Chondrocyte (in vitro differentiated cells): ENCODE measurements at regions not wholly inside any gene's neighbourhood (a gene's known extent, or its start where the extent isn't known, plus 50 kb on each side); places are given as distances from the start of the nearest gene placed in this dataset.
"Not testable (repeated sequence)": the region's sequence is repeated elsewhere in the genome, so short reads cannot be mapped to it uniquely, and the experiment has no call there.

Experiments
- DNase-seq: peaks from one replicate; pipeline ENCODE4 v3.0.0; 2021; ENCODE audit warnings: mixed read lengths, low spot score
- H3K27ac Mint-ChIP-seq: one replicate; pipeline ENCODE4 v1.8.0; 2021; ENCODE audit warnings: mild to moderate bottlenecking, moderate library complexity, mixed read lengths; ENCODE audit not compliant: unreplicated experiment
- H3K27me3 Mint-ChIP-seq: 2 replicates; pipeline ENCODE4 v1.8.0; 2021; ENCODE audit warnings: low read depth, mixed read lengths
- H3K36me3 Mint-ChIP-seq: 2 replicates; pipeline ENCODE4 v1.8.0; 2021; ENCODE audit warnings: low read depth, mixed read lengths
- H3K4me1 Mint-ChIP-seq: 2 replicates; pipeline ENCODE4 v1.8.0; 2021; ENCODE audit warnings: low read depth, mild to moderate bottlenecking, mixed read lengths
- H3K4me3 Mint-ChIP-seq: one replicate; pipeline ENCODE4 v1.8.0; 2021; ENCODE audit warnings: mild to moderate bottlenecking, moderate library complexity, mixed read lengths; ENCODE audit not compliant: unreplicated experiment
- H3K9me3 Mint-ChIP-seq: 2 replicates; pipeline ENCODE4 v1.8.0; 2021; ENCODE audit warnings: low read depth, mixed read lengths
- CTCF ChIP-seq: fragments of 200-600 bp; sonication (generic); IDR thresholded peaks from 2 replicates; pipeline ENCODE4 v1.5.0; 2021; ENCODE audit warnings: antibody characterized with exemption, mild to moderate bottlenecking, moderate library complexity

GRCh38 chrX:9291629-9292028, 173.2 kb upstream of the TBL1X start:
- TF ChIP-seq CTCF: no peak
- Mint-ChIP-seq H3K4me1 (no peaks in the 10 kb centered on the region), H3K4me3 (no peak overlapping the region), H3K36me3 (no peaks in the 10 kb centered on the region), H3K9me3 (peaks cover 2% of the 10 kb centered on the region), H3K27me3 (peaks cover 12% of the 10 kb centered on the region), H3K27ac (no peak overlapping the region)
- no peak for DNase-seq

DNA sequence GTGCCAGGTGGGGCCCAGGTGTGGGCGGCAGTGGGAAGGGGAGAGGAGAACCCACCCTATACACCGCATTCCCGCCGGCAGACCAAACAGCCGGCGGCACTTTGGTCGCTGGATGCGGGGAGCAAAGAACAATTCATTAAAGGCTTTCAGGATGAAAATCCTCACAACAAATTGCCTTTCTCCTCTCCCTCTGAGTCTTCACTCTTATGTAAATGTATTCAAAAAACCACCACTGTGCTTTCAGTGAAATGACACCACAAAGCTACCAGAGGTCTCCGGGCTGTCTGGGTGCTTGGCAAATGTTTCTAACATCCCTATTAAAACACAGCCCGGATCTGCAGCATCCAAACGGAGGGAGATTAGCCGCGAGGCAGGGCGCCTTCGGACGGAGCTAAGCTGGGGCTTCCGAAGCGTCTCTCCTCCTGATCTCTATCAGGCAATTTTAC, 171.8 kb upstream of the TBL1X start:
- H3K9me3 Mint-ChIP-seq: no peaks in the 10 kb centered on the region
- no peak for TF ChIP-seq CTCF
- no peaks in the 10 kb centered on the region for H3K4me1 Mint-ChIP-seq
- no peaks in the 10 kb centered on the region for H3K36me3 Mint-ChIP-seq
- no peak overlapping the region for H3K4me3 Mint-ChIP-seq
- peaks cover 12% of the 10 kb centered on the region for H3K27me3 Mint-ChIP-seq
- DNase-seq: no peak
- H3K27ac Mint-ChIP-seq: no peak overlapping the region

- H3K27me3 Mint-ChIP-seq: peaks cover 12% of the 10 kb centered on the region
- H3K27ac Mint-ChIP-seq: no peak overlapping the region
- peaks cover 4% of the 10 kb centered on the region for H3K9me3 Mint-ChIP-seq
- no peak for DNase-seq
- no peak overlapping the region for H3K4me3 Mint-ChIP-seq
- no peak for TF ChIP-seq CTCF
- no peaks in the 10 kb centered on the region for H3K4me1 Mint-ChIP-seq
- no peaks in the 10 kb centered on the region for H3K36me3 Mint-ChIP-seq
Observed at GRCh38 chrX:9293903-9294302, 171.0 kb upstream of the TBL1X start.

GRCh38 chrX:9295551-9295950, 169.3 kb upstream of the TBL1X start:
- Mint-ChIP-seq H3K36me3 (peaks cover 1% of the 10 kb centered on the region), H3K27ac (no peak overlapping the region), H3K4me3 (no peak overlapping the region), H3K4me1 (no peaks in the 10 kb centered on the region), H3K9me3 (peaks cover 4% of the 10 kb centered on the region), H3K27me3 (peaks cover 12% of the 10 kb centered on the region)
- no peak for TF ChIP-seq CTCF
- no peak for DNase-seq

DNA sequence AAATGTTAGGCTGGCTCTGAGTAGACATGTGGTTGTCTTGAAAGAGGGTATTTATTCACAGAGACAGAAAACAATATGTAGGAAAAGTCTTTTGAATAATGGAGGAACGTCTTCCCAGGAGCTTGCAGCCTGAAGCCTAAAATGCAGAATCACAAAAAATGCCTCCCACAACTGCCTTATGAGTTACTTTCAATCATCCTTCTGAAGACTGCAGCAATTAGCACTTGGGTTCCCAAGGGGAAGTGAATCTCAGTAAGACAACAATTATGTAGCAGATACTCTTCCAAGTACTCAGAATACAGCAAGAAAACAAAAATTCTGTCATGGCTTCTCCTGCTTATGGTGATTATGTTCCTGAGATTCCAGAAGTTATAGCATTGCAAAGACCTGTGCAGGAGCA, 166.6 kb upstream of the TBL1X start:
- no peak for DNase-seq
- Mint-ChIP-seq H3K4me1 (peaks cover 7% of the 10 kb centered on the region), H3K9me3 (peaks cover 8% of the 10 kb centered on the region), H3K36me3 (peaks cover 1% of the 10 kb centered on the region), H3K27ac (no peak overlapping the region), H3K4me3 (no peak overlapping the region), H3K27me3 (peaks cover 6% of the 10 kb centered on the region)
- no peak for TF ChIP-seq CTCF

GRCh38 chrX:9299681-9300080, 165.2 kb upstream of the TBL1X start:
- not testable (repeated sequence) for H3K27me3 Mint-ChIP-seq, H3K36me3 Mint-ChIP-seq, DNase-seq, H3K4me1 Mint-ChIP-seq, H3K4me3 Mint-ChIP-seq, H3K27ac Mint-ChIP-seq
- peaks cover 13% of the 10 kb centered on the region for H3K9me3 Mint-ChIP-seq
